ENCODE measurements at regions not wholly inside any gene's neighbourhood (a gene's known extent, or its start where the extent isn't known, plus 50 kb on each side); places are given as distances from the start of the nearest gene placed in this dataset.

DNA sequence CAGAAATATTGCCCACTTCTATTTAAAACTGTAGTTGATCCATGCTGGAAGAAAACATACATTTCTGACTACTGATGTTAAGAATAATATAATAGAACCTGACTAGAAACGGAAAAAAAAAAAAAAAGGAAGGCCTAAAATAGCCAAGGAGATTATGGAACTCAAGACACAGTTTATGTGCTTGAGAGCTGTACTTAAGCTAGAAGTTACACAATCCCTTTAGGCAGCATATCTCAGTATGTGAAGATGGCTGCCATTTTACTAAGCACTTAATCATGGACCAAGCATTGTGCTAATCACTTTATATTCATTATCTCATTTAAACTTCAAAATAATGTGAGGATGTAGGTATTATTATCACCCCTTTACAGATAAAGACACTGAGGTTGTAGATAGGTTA, 73.0 kb upstream of the NR4A3 start:
- no peaks in the 10 kb centered on the region for H3K79me2 ChIP-seq (ENCODE audit: insufficient read depth, low read depth, low read length)
- H3K9me2 ChIP-seq (ENCODE audit: insufficient read depth, low read length), result no peaks in the 10 kb centered on the region
- no peak overlapping the region for H3K4me2 ChIP-seq (ENCODE audit: low read length)
- H3K27ac ChIP-seq (ENCODE audit: low read depth, low read length, poor library complexity, severe bottlenecking), result no peak overlapping the region
- DNase-seq (ENCODE audit: low spot score), result no peak
- no peak overlapping the region for H3K4me3 ChIP-seq (ENCODE audit: low read depth, low read length, poor library complexity, severe bottlenecking)
- ChIA-PET POLR2A (no interaction called here), CTCF (ENCODE audit: unreplicated experiment) (no interaction called here)
- H3K4me1 ChIP-seq (ENCODE audit: insufficient read depth, low read length, poor library complexity, severe bottlenecking), result no peaks in the 10 kb centered on the region
- H2AFZ ChIP-seq (ENCODE audit: low read length), result no peak overlapping the region
- BruUV-seq (replicated peaks), result no TSS peak
- intact Hi-C loops (cut with micrococcal nuclease; ENCODE audit: unreplicated experiment), result no loop called here
- H4K20me1 ChIP-seq (ENCODE audit: insufficient read depth, low read length), result no peaks in the 10 kb centered on the region
- TF ChIP-seq, protein P1, sequence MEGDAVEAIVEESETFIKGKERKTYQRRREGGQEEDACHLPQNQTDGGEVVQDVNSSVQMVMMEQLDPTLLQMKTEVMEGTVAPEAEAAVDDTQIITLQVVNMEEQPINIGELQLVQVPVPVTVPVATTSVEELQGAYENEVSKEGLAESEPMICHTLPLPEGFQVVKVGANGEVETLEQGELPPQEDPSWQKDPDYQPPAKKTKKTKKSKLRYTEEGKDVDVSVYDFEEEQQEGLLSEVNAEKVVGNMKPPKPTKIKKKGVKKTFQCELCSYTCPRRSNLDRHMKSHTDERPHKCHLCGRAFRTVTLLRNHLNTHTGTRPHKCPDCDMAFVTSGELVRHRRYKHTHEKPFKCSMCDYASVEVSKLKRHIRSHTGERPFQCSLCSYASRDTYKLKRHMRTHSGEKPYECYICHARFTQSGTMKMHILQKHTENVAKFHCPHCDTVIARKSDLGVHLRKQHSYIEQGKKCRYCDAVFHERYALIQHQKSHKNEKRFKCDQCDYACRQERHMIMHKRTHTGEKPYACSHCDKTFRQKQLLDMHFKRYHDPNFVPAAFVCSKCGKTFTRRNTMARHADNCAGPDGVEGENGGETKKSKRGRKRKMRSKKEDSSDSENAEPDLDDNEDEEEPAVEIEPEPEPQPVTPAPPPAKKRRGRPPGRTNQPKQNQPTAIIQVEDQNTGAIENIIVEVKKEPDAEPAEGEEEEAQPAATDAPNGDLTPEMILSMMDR (conservative IDR thresholded peaks at IDR 0.05; ENCODE audit: low read length), result no peak
- no peak for TF ChIP-seq EZH2phosphoT487 (IDR thresholded peaks at IDR 0.05; ENCODE audit: borderline replicate concordance, low read depth, low read length)
- no peaks in the 10 kb centered on the region for H3K36me3 ChIP-seq (ENCODE audit: insufficient read depth, low read length)
- no peaks in the 10 kb centered on the region for H3K9me3 ChIP-seq (ENCODE audit: low read length)

DNA sequence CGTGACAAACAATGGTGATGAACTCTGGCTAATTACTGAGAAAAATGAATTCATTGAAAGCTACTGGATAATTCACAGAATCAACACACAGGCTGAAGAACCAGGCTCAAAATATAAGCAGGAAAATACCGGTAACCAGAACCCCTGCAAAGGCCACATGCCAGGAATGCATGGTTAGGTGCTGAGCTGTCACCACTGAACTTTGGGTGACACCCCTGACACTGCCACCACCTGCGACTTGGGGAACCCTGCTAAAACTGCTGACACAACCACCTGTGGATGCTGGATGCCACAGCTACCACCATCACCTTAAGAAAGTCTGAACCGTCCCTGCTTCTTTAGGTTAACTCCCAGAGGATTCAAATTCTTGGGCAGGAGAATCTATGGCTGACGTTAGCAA, 72.0 kb upstream of the NR4A3 start:
- Histone ChIP-seq H2AFZ (ENCODE audit: low read length) (no peak overlapping the region), H3K9me3 (ENCODE audit: low read length) (no peaks in the 10 kb centered on the region), H3K9me2 (ENCODE audit: insufficient read depth, low read length) (no peaks in the 10 kb centered on the region), H3K4me1 (ENCODE audit: insufficient read depth, low read length, poor library complexity, severe bottlenecking) (no peaks in the 10 kb centered on the region), H3K4me3 (ENCODE audit: low read depth, low read length, poor library complexity, severe bottlenecking) (no peak overlapping the region), H3K27ac (ENCODE audit: low read depth, low read length, poor library complexity, severe bottlenecking) (no peak overlapping the region), H3K4me2 (ENCODE audit: low read length) (no peak overlapping the region), H3K36me3 (ENCODE audit: insufficient read depth, low read length) (no peaks in the 10 kb centered on the region), H3K79me2 (ENCODE audit: insufficient read depth, low read depth, low read length) (no peaks in the 10 kb centered on the region), H4K20me1 (ENCODE audit: insufficient read depth, low read length) (no peaks in the 10 kb centered on the region)
- POLR2A ChIA-PET, result interaction anchor here (0.6 kb wide), 2 partner anchors 259 to 595 kb away, joined by 3 to 4 read pairs; no protein-coding TSS in a partner anchor
- DNase-seq (ENCODE audit: low spot score), result no peak
- TF ChIP-seq EZH2phosphoT487 (IDR thresholded peaks at IDR 0.05; ENCODE audit: borderline replicate concordance, low read depth, low read length), result no peak
- intact Hi-C loops (cut with micrococcal nuclease; ENCODE audit: unreplicated experiment), result no loop called here
- CTCF ChIA-PET (ENCODE audit: unreplicated experiment), result no interaction called here
- BruUV-seq (replicated peaks), result no TSS peak

DNA sequence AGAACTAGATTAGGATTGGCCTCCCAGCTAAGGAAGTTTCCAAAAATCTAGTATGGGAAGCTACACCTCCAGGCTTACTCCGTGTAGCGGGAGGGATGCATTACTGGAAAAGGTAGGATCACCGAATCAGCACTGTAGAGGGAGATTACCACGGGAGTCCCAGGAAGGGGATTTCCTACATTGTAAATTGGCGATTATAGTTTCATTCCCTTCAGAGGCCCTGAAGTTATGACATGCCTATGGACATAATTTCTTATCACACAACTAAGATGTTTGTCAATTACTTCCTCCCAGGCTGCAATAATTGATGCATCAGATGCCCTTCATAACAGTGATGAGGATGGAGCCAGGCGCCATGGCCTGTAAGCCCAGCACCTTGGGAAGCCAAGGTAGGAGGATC, 71.2 kb upstream of the NR4A3 start:
- no peak overlapping the region for H2AFZ ChIP-seq (ENCODE audit: low read length)
- H3K4me2 ChIP-seq (ENCODE audit: low read length), result no peak overlapping the region
- no peaks in the 10 kb centered on the region for H3K9me2 ChIP-seq (ENCODE audit: insufficient read depth, low read length)
- no peak overlapping the region for H3K27ac ChIP-seq (ENCODE audit: low read depth, low read length, poor library complexity, severe bottlenecking)
- H3K4me3 ChIP-seq (ENCODE audit: low read depth, low read length, poor library complexity, severe bottlenecking), result no peak overlapping the region
- no peaks in the 10 kb centered on the region for H3K79me2 ChIP-seq (ENCODE audit: insufficient read depth, low read depth, low read length)
- no TSS peak for BruUV-seq (replicated peaks)
- H3K9me3 ChIP-seq (ENCODE audit: low read length), result no peaks in the 10 kb centered on the region
- no peaks in the 10 kb centered on the region for H3K4me1 ChIP-seq (ENCODE audit: insufficient read depth, low read length, poor library complexity, severe bottlenecking)
- ChIA-PET CTCF (ENCODE audit: unreplicated experiment) (no interaction called here), POLR2A (interaction anchor here (0.6 kb wide), 1 partner anchor 1202 kb away, joined by 4 read pairs; no protein-coding TSS in a partner anchor)
- DNase-seq (ENCODE audit: low spot score), result no peak
- H3K36me3 ChIP-seq (ENCODE audit: insufficient read depth, low read length), result no peaks in the 10 kb centered on the region
- no peaks in the 10 kb centered on the region for H4K20me1 ChIP-seq (ENCODE audit: insufficient read depth, low read length)
- intact Hi-C loops (cut with micrococcal nuclease; ENCODE audit: unreplicated experiment), result no loop called here
- TF ChIP-seq, protein P1 (conservative IDR thresholded peaks at IDR 0.05; ENCODE audit: low read length), result no peak
- no peak for TF ChIP-seq EZH2phosphoT487 (IDR thresholded peaks at IDR 0.05; ENCODE audit: borderline replicate concordance, low read depth, low read length)
